Endothelial cell of umbilical vein (primary cell): ENCODE measurements at regions not wholly inside any gene's neighbourhood (a gene's known extent, or its start where the extent isn't known, plus 50 kb on each side); places are given as distances from the start of the nearest gene placed in this dataset.

ENCODE experiments used
- BruUV-seq: library from RNA; stranded (reverse); fragments of 400-500 nt; replicated peaks from 2 replicates; lab custom pipeline; 2021; lab: Mats Ljungman, UMichigan
- CTCF ChIA-PET: fragments of 300-600, 350-600 bp; sonication (Branson Sonifier 250); formaldehyde crosslinking; loops from one replicate; lab custom pipeline; 2021; ENCODE audit warnings: antibody characterized with exemption, inconsistent platforms; lab: Charles Lee
- POLR2A ChIA-PET: fragments of 300-600, 350-600 bp; sonication (Branson Sonifier 250); formaldehyde crosslinking; loops from one replicate; lab custom pipeline; 2021; ENCODE audit warnings: antibody characterized with exemption, inconsistent platforms; lab: Charles Lee
- DNase-seq: peaks from one replicate; pipeline ENCODE4 v3.0.0-alpha.2; 2011; ENCODE audit warnings: low read depth, low spot score
- FAIRE-seq: peaks from 2 replicates; lab custom pipeline; 2011; peaks lifted over from hg19 to GRCh38; lab: Jason Lieb, UNC
- H2AFZ ChIP-seq: 2 replicates; pipeline ENCODE4 v1.6.0; 2012; ENCODE audit warnings: low read depth, low read length, control low read depth, inconsistent platforms
- H3K27ac ChIP-seq: 2 replicates; pipeline ENCODE4 v1.5.1; 2011; ENCODE audit warnings: low read depth, mild to moderate bottlenecking, control low read depth, low read length, moderate library complexity; ENCODE audit not compliant: insufficient read depth
- H3K27me3 ChIP-seq, 2 experiments: 2 replicates each; pipeline versions ENCODE4 v1.6.0 to v1.6.1; 2011; ENCODE audit warnings: low read length in 2 of 2, mixed read lengths in 1 of 2; ENCODE audit not compliant: control insufficient read depth in 2 of 2, insufficient read depth in 2 of 2
- H3K36me3 ChIP-seq, 2 experiments: 2 replicates in 1 of 2; 3 replicates in 1 of 2; pipeline ENCODE4 v1.5.1; 2011; ENCODE audit warnings: low read length in 2 of 2, mild to moderate bottlenecking in 1 of 2, moderate library complexity in 1 of 2; ENCODE audit not compliant: control insufficient read depth in 2 of 2, insufficient read depth in 2 of 2; ENCODE audit errors: extremely low read depth in 1 of 2
- H3K4me1 ChIP-seq: 3 replicates; pipeline ENCODE4 v1.5.1; 2011; ENCODE audit warnings: mild to moderate bottlenecking, low read length; ENCODE audit not compliant: control insufficient read depth, insufficient read depth; ENCODE audit errors: extremely low read depth
- H3K4me2 ChIP-seq: 2 replicates; pipeline ENCODE4 v1.6.1; 2011; ENCODE audit warnings: low read length, control low read depth, mixed read lengths; ENCODE audit not compliant: insufficient read depth
- H3K4me3 ChIP-seq, 3 experiments: fragments of 200-600 bp in 1 of 3; sonication (generic), shearing (Covaris generic) in 1 of 3; replicated peaks in 1 of 3; 2 replicates each; pipeline ENCODE4 v1.5.1; 2011 to 2016; ENCODE audit warnings: control low read depth in 3 of 3, low read length in 3 of 3, mild to moderate bottlenecking in 2 of 3, inconsistent platforms in 1 of 3, low read depth in 1 of 3, moderate library complexity in 1 of 3; ENCODE audit not compliant: insufficient read depth in 1 of 3
- H3K79me2 ChIP-seq: 2 replicates; pipeline ENCODE4 v1.6.0; 2012; ENCODE audit warnings: low read length, inconsistent platforms; ENCODE audit not compliant: control insufficient read depth, insufficient read depth
- H3K9ac ChIP-seq: replicated peaks from 2 replicates; pipeline ENCODE3; 2011; ENCODE audit warnings: low read length, control low read depth; ENCODE audit not compliant: insufficient read depth; ENCODE audit errors: extremely low read depth
- H3K9me1 ChIP-seq: replicated peaks from 3 replicates; pipeline ENCODE4 v1.6.0; 2011; ENCODE audit warnings: mild to moderate bottlenecking, low read length; ENCODE audit not compliant: control insufficient read depth, insufficient read depth; ENCODE audit errors: extremely low read depth
- H3K9me3 ChIP-seq: replicated peaks from 2 replicates; pipeline ENCODE4 v1.5.1; 2012; ENCODE audit warnings: low read length, inconsistent platforms; ENCODE audit not compliant: control insufficient read depth, insufficient read depth
- H4K20me1 ChIP-seq: replicated peaks from 2 replicates; pipeline ENCODE3; 2011; ENCODE audit warnings: mild to moderate bottlenecking, low read length; ENCODE audit not compliant: control insufficient read depth, insufficient read depth; ENCODE audit errors: extremely low read depth
- CTCF ChIP-seq, 2 donors: IDR thresholded peaks; 1 replicate in 1 of 2; 2 replicates in 1 of 2; pipeline ENCODE4 v1.5.1; 2011; ENCODE audit warnings: low read length in 2 of 2, mild to moderate bottlenecking in 2 of 2, moderate library complexity in 2 of 2, control low read depth in 1 of 2, inconsistent platforms in 1 of 2, low read depth in 1 of 2; ENCODE audit not compliant: insufficient read depth in 1 of 2; ENCODE audit errors: extremely low read depth in 1 of 2
- EZH2 ChIP-seq: IDR thresholded peaks from 2 replicates; pipeline ENCODE4 v1.6.1; 2012; ENCODE audit warnings: borderline replicate concordance, low read depth, mild to moderate bottlenecking, moderate library complexity, low read length, inconsistent platforms; ENCODE audit not compliant: severe bottlenecking
- FOS ChIP-seq: IDR thresholded peaks from 2 replicates; pipeline ENCODE4 v1.6.1; 2011; ENCODE audit warnings: mild to moderate bottlenecking, low read length, moderate library complexity, borderline replicate concordance; ENCODE audit not compliant: insufficient read depth
- GATA2 ChIP-seq: IDR thresholded peaks from 2 replicates; pipeline ENCODE4 v1.7.0; 2011; ENCODE audit warnings: low read depth, mild to moderate bottlenecking, moderate library complexity, mixed read lengths, low read length; ENCODE audit not compliant: insufficient read length, insufficient read depth
- JUN ChIP-seq: IDR thresholded peaks from 2 replicates; pipeline ENCODE4 v1.6.1; 2011; ENCODE audit warnings: borderline replicate concordance, low read depth; ENCODE audit not compliant: insufficient read length, insufficient read depth
- MAX ChIP-seq: IDR thresholded peaks from 2 replicates; pipeline ENCODE4 v1.6.1; 2011; ENCODE audit not compliant: insufficient read depth, insufficient read length
- MYC ChIP-seq: IDR thresholded peaks from one replicate; pipeline ENCODE4 v1.6.1; 2011; ENCODE audit warnings: mild to moderate bottlenecking, low read depth, low read length
- POLR2A ChIP-seq: IDR thresholded peaks from 2 replicates; pipeline ENCODE4 v1.6.1; 2012; ENCODE audit warnings: low read depth, mild to moderate bottlenecking, control low read depth, low read length
- POLR2AphosphoS5 ChIP-seq: IDR thresholded peaks from 2 replicates; pipeline ENCODE4 v1.6.1; 2012; ENCODE audit warnings: low read depth, mild to moderate bottlenecking, control low read depth, low read length, moderate library complexity; ENCODE audit not compliant: insufficient read depth
- dilution Hi-C: fragments of 300-500 bp; cut with MboI; formaldehyde crosslinking; loops from one replicate; pipeline ENCODE4 v1.15.0; 2019; ENCODE audit warnings: low sequenced_read_pairs; ENCODE audit not compliant: extremely low pct_ligation_motif_present
- intact Hi-C: fragments of 100-400 bp; cut with micrococcal nuclease; formaldehyde crosslinking; loops from one replicate; pipeline ENCODE4 v1.10.0; 2022

GRCh38 chr10:107749235-107749634 lies 584.7 kb upstream of the SORCS1 start:
- Histone ChIP-seq H3K27me3 (no peaks in the 10 kb centered on the region), H3K4me1 (no peaks in the 10 kb centered on the region), H3K4me2 (no peak overlapping the region), H3K9me1 (no peaks in the 10 kb centered on the region), H2AFZ (no peak overlapping the region), H3K27ac (no peak overlapping the region), H4K20me1 (no peaks in the 10 kb centered on the region), H3K9me3 (no peaks in the 10 kb centered on the region), H3K9ac (no peak overlapping the region), H3K4me3 (no peak overlapping the region), H3K79me2 (no peaks in the 10 kb centered on the region), H3K36me3 (no peaks in the 10 kb centered on the region)
- dilution Hi-C loops = no loop called here
- ChIA-PET POLR2A (no interaction called here), CTCF (no interaction called here)
- intact Hi-C loops = no loop called here
- no peak for FAIRE-seq
- no TSS peak for BruUV-seq
- DNase-seq = no peak
- TF ChIP-seq EZH2 (no peak), GATA2 (no peak), JUN (no peak), POLR2A (no peak), FOS (no peak), CTCF (IDR thresholded peaks at IDR 0.05; ENCODE audit: extremely low read depth in 1 of 2, insufficient read depth in 1 of 2, low read depth in 1 of 2, low read length in 2 of 2) (no peak), MAX (no peak), MYC (no peak), POLR2AphosphoS5 (no peak)
